KOPT-K1 (cell line): ENCODE measurements at regions not wholly inside any gene's neighbourhood (a gene's known extent, or its start where the extent isn't known, plus 50 kb on each side); places are given as distances from the start of the nearest gene placed in this dataset.

ENCODE experiments used
- H3K27ac ChIP-seq: fragments of 200-600 bp; sonication (generic); 2 replicates; pipeline ENCODE4 v1.5.1; 2016; ENCODE audit warnings: antibody characterized with exemption, mild to moderate bottlenecking, low read depth, low read length; ENCODE audit not compliant: poor library complexity, severe bottlenecking
- H3K36me3 ChIP-seq: fragments of 200-600 bp; sonication (generic); 2 replicates; pipeline ENCODE4 v1.5.1; 2017; ENCODE audit warnings: antibody characterized with exemption, mild to moderate bottlenecking, low read length, moderate library complexity; ENCODE audit not compliant: insufficient read depth
- H3K9me3 ChIP-seq: fragments of 200-600 bp; sonication (generic); 2 replicates; pipeline ENCODE4 v1.5.1; 2017; ENCODE audit warnings: antibody characterized with exemption, low read length, mild to moderate bottlenecking; ENCODE audit not compliant: insufficient read depth, poor library complexity, severe bottlenecking

- Histone ChIP-seq H3K27ac (no peak overlapping the region), H3K9me3 (no peaks in the 10 kb centered on the region), H3K36me3 (no peaks in the 10 kb centered on the region)
Observed at GRCh38 chr3:117435506-117435905, 725.9 kb downstream of the TUSC7 start.

GRCh38 chr3:117439812-117440211 is 730.2 kb downstream of the TUSC7 start:
- H3K36me3 ChIP-seq, result no peaks in the 10 kb centered on the region
- no peaks in the 10 kb centered on the region for H3K9me3 ChIP-seq
- no peak overlapping the region for H3K27ac ChIP-seq

DNA sequence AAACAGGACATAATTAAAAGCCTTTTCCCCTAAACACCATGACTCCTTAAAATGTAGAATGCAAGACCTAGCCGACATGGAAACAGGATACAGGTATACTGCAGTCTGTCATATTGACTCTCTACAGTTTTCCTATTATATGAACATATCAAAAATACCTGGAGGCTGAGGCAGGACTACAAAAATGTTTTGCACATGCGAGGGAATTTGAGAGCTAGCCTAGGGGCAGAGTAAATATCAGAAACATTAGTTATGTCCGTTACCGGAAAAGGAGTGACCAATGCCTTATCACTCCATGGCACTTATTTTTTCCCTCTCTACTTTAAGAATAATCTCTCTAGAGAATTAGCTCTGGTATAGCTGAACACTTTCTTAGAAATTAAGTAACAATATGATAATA is 732.3 kb downstream of the TUSC7 start:
- Histone ChIP-seq H3K9me3 (no peaks in the 10 kb centered on the region), H3K36me3 (no peaks in the 10 kb centered on the region), H3K27ac (no peak overlapping the region)

DNA sequence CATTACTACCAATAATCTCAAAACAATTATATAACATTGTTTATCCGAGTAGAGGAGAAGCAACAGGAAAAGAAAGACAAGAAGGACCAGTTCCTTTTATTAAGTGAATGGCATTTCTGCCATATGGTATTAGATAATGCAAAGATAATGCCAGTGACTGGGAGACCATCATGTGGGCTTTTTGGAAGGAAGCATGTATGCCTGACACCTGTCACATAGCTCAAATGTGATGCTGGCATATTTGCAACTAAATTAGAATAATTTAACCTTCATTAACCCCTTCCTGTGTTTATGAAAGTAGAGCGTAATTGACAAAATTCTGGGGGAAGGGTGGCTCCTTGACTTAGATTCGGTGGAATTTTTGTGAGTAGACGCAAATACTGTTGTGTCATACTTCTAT is 733.0 kb downstream of the TUSC7 start:
- no peaks in the 10 kb centered on the region for H3K36me3 ChIP-seq
- no peaks in the 10 kb centered on the region for H3K9me3 ChIP-seq
- no peak overlapping the region for H3K27ac ChIP-seq

GRCh38 chr3:117443014-117443413 is 733.4 kb downstream of the TUSC7 start:
- no peaks in the 10 kb centered on the region for H3K9me3 ChIP-seq
- H3K36me3 ChIP-seq, result no peaks in the 10 kb centered on the region
- no peak overlapping the region for H3K27ac ChIP-seq

DNA sequence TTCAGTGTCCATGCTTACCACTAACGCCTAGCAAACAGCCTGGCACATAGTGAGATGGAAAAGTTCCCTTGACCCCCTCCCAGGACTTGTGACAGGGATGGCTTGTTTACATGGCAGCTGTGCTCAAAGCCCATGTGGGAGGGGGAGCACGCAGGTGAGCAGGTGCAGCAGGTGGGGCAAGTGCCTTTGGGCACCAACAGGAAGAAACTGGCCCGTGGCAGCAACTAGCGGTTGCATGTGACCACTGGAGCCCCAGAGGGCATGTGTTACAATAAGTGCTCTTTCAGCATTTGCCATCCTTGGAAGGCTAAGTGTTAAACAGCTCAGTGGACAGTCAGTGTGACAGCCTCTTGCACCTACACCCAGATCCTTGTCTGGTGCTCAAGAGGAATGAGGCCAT is 734.6 kb downstream of the TUSC7 start:
- Histone ChIP-seq H3K36me3 (no peaks in the 10 kb centered on the region), H3K9me3 (no peaks in the 10 kb centered on the region), H3K27ac (no peak overlapping the region)

DNA sequence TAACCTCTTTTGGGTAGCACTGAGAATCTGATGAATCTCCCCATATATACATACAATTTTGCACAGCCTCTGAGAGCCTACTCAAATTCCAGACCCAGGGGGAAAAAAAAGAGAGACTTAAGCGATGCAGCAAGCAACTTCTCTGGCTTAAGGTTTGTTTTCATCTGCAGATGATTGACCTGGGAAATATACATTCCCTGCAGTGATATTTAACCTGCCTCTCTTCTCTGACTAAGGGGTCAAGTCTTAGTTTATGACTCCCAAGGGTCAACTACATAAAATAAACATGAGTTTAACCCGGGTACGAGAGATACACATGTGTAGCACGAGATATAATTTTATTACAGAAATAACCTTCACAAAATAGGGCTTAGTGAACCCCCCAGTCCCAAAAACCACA is 737.8 kb downstream of the TUSC7 start:
- H3K9me3 ChIP-seq, result no peaks in the 10 kb centered on the region
- no peak overlapping the region for H3K27ac ChIP-seq

DNA sequence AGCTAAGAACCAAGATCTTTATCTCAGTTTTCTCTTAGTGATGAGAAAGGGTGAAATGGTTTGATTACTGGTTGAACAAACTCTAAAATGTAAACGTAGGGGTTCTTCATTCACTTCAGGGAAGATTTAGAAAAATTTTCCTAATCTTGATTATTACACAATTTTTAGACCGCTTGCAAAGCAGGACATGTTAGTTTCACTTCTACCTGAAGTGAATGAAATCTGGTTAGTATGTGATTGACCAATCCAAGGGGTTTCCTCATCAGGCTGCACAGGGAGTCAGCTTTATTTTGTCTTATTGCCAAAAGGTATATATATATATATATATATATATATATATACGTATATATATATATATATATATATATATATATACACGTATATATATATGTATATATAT is 740.4 kb downstream of the TUSC7 start:
- Histone ChIP-seq H3K9me3 (no peaks in the 10 kb centered on the region), H3K27ac (no peak overlapping the region), H3K36me3 (no peaks in the 10 kb centered on the region)

More for the DNA sequence above, 737.8 kb downstream of the TUSC7 start:
- no peaks in the 10 kb centered on the region for H3K36me3 ChIP-seq

DNA sequence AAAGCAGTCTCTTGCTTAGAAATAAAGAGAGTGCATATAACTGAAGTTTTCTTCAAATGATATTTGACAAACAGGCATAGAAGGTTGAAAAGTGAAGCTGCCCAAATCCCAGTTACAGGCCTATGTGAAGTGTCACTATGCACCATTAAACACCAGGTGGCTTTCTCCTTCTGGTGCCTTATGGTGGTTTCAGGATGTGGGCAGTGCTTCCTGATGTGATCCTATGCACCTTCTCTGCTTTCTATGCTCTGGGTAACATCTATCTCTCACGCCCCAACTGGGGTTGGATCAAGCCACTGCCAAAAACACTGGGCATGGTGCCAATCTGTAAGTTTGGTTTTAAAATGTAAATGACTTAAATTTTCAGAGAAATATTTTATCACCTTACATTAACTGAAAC is 744.7 kb downstream of the TUSC7 start:
- Histone ChIP-seq H3K9me3 (no peaks in the 10 kb centered on the region), H3K27ac (no peak overlapping the region), H3K36me3 (no peaks in the 10 kb centered on the region)

- no peak overlapping the region for H3K27ac ChIP-seq
- H3K9me3 ChIP-seq, result no peaks in the 10 kb centered on the region
- H3K36me3 ChIP-seq, result no peaks in the 10 kb centered on the region
Observed at GRCh38 chr3:117454908-117455307, 745.3 kb downstream of the TUSC7 start.

GRCh38 chr3:117455782-117456181 is 746.2 kb downstream of the TUSC7 start:
- Histone ChIP-seq H3K27ac (no peak overlapping the region), H3K36me3 (no peaks in the 10 kb centered on the region), H3K9me3 (no peaks in the 10 kb centered on the region)

- Histone ChIP-seq H3K27ac (no peak overlapping the region), H3K9me3 (no peaks in the 10 kb centered on the region), H3K36me3 (no peaks in the 10 kb centered on the region)
Observed at GRCh38 chr3:117463276-117464115, 753.9 kb downstream of the TUSC7 start.

DNA sequence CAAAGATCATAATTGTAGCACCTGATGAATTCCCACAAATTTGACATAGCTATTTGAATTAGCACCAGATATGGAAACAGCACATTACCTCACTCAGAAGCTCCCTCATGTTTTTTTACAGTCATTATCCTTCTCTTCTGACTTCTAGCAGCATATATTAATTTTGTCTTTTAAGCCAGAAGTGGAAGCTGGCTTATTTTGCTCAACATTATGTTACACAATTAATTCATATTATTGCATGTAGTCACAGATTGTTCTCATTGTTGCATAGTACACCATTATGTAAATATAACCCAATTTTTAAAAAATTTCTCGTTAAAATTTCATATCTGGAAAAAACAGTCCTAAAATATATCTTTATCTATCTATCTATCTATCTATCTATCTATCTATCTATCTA is 762.3 kb downstream of the TUSC7 start:
- no peak overlapping the region for H3K27ac ChIP-seq
- H3K9me3 ChIP-seq, result no peaks in the 10 kb centered on the region
- no peaks in the 10 kb centered on the region for H3K36me3 ChIP-seq

DNA sequence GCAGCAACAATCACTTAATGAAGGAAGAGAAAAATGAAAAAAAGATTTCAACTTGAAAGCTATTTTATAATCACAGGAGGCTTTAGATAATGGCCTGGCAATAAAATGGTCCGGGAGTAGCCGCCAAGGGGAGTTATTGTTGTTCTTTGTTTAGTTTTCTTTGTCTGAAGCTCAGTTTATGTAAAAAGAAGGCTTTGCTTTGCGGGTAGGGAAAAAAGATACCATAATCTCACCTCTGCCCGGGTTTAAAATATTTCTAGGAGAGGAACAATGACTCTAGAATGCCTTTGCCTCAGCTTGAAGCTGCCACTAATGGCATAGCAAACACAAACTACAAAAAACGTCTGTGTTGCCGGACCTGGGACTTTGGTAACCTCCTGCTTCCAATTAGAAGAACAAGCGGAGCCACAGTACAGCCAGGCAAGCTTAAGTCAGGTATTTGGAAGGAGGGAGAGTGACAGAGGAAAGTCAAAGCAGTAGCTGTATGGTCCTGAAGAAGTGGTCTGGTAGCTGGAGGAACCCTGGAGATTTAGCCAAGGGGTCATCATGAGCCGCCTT is 764.5 kb downstream of the TUSC7 start:
- H3K36me3 ChIP-seq, result no peaks in the 10 kb centered on the region
- H3K9me3 ChIP-seq, result no peaks in the 10 kb centered on the region
- no peak overlapping the region for H3K27ac ChIP-seq

DNA sequence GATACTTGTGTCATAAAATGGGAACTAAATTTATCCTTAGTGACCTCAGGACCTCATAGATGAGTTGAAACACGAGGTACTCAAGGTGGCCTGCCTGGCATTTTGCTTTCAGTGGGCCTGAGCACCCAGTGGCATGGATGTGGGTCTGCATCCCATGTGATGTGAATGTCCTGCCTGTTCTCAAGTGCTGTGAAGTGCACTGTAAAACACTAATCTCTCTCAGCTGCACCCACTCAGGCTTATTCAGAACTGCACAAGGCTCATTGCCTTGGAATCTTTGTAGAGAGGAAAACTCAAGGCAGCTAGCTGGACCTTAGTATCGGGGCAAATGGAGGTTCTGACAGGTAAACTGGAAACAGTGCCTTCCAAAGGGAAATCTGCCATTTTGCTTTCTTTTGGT is 767.0 kb downstream of the TUSC7 start:
- Histone ChIP-seq H3K27ac (no peak overlapping the region), H3K36me3 (no peaks in the 10 kb centered on the region), H3K9me3 (no peaks in the 10 kb centered on the region)

- Histone ChIP-seq H3K9me3 (no peaks in the 10 kb centered on the region), H3K36me3 (no peaks in the 10 kb centered on the region), H3K27ac (no peak overlapping the region)
Observed at GRCh38 chr3:117477214-117477755, 767.7 kb downstream of the TUSC7 start.
